Keratinocyte (primary cell): ENCODE measurements at regions not wholly inside any gene's neighbourhood (a gene's known extent, or its start where the extent isn't known, plus 50 kb on each side); places are given as distances from the start of the nearest gene placed in this dataset.

Experiments
- DNase-seq: peaks from one replicate; pipeline ENCODE4 v3.0.0-alpha.2; 2011; ENCODE audit warnings: low read depth, missing footprints, low spot score
- FAIRE-seq: peaks from 2 replicates; lab custom pipeline; 2011; peaks lifted over from hg19 to GRCh38; lab: Jason Lieb, UNC
- H2AFZ ChIP-seq: 2 replicates; pipeline ENCODE4 v1.6.0; 2012; ENCODE audit warnings: low read length, control low read depth, inconsistent platforms; ENCODE audit not compliant: control insufficient read depth
- H3K27ac ChIP-seq: 2 replicates; pipeline ENCODE4 v1.5.1; 2011; ENCODE audit warnings: low read length; ENCODE audit not compliant: control insufficient read depth, insufficient read depth
- H3K27me3 ChIP-seq: 3 replicates; pipeline ENCODE4 v1.6.0; 2011; ENCODE audit warnings: low read length; ENCODE audit not compliant: control insufficient read depth, insufficient read depth; ENCODE audit errors: extremely low read depth
- H3K36me3 ChIP-seq, 2 experiments: 2 replicates in 1 of 2; 3 replicates in 1 of 2; pipeline ENCODE4 v1.5.1; 2011; ENCODE audit warnings: low read length in 2 of 2, mild to moderate bottlenecking in 1 of 2; ENCODE audit not compliant: control insufficient read depth in 2 of 2, insufficient read depth in 2 of 2; ENCODE audit errors: extremely low read depth in 1 of 2
- H3K4me1 ChIP-seq: 3 replicates; pipeline ENCODE4 v1.5.1; 2011; ENCODE audit warnings: low read length; ENCODE audit not compliant: control insufficient read depth, insufficient read depth; ENCODE audit errors: extremely low read depth
- H3K4me2 ChIP-seq: 3 replicates; pipeline ENCODE4 v1.6.0; 2011; ENCODE audit warnings: low read depth, low read length; ENCODE audit not compliant: control insufficient read depth, insufficient read depth; ENCODE audit errors: extremely low read depth
- H3K4me3 ChIP-seq, 3 experiments: fragments of 200-600 bp in 1 of 3; sonication (generic) in 1 of 3; 2 replicates in 2 of 3; 3 replicates in 1 of 3; pipeline ENCODE4 v1.5.1; 2011 to 2016; ENCODE audit warnings: low read length in 3 of 3, mild to moderate bottlenecking in 3 of 3, control low read depth in 2 of 3, inconsistent platforms in 1 of 3, low read depth in 1 of 3, mixed read lengths in 1 of 3, mixed run types in 1 of 3, moderate library complexity in 1 of 3; ENCODE audit not compliant: control insufficient read depth in 2 of 3, insufficient read depth in 2 of 3; ENCODE audit errors: extremely low read depth in 1 of 3
- H3K79me2 ChIP-seq: 2 replicates; pipeline ENCODE4 v1.6.0; 2012; ENCODE audit warnings: low read length; ENCODE audit not compliant: control insufficient read depth, insufficient read depth
- H3K9ac ChIP-seq: 3 replicates; pipeline ENCODE4 v1.6.0; 2011; ENCODE audit warnings: low read length; ENCODE audit not compliant: control insufficient read depth, insufficient read depth; ENCODE audit errors: extremely low read depth
- H3K9me1 ChIP-seq: 3 replicates; pipeline ENCODE4 v1.6.0; 2011; ENCODE audit warnings: low read length; ENCODE audit not compliant: control insufficient read depth, insufficient read depth; ENCODE audit errors: extremely low read depth
- H3K9me3 ChIP-seq: 2 replicates; pipeline ENCODE4 v1.5.1; 2012; ENCODE audit warnings: low read depth, low read length; ENCODE audit not compliant: control insufficient read depth
- H4K20me1 ChIP-seq: 3 replicates; pipeline ENCODE4 v1.6.0; 2011; ENCODE audit warnings: low read length; ENCODE audit not compliant: control insufficient read depth, insufficient read depth; ENCODE audit errors: extremely low read depth
- EZH2 ChIP-seq: IDR thresholded peaks from one replicate; pipeline ENCODE4 v1.6.1; 2012; ENCODE audit warnings: inconsistent platforms, mild to moderate bottlenecking, low read length, moderate library complexity
- dilution Hi-C: fragments of 300-500 bp; cut with MboI; formaldehyde crosslinking; loops from one replicate; pipeline ENCODE4 v1.7.0; 2020; ENCODE audit warnings: low sequenced_read_pairs; ENCODE audit not compliant: extremely low pct_ligation_motif_present
- TF ChIP-seq, protein P1 (sequence below), 3 experiments: IDR thresholded peaks in 1 of 3; conservative IDR thresholded peaks in 1 of 3; optimal IDR thresholded peaks in 1 of 3; 2 replicates in 2 of 3; 3 replicates in 1 of 3; pipeline versions ENCODE3 to v1.5.1; 2011; ENCODE audit warnings: low read length in 3 of 3, mild to moderate bottlenecking in 3 of 3, moderate library complexity in 2 of 3, control low read depth in 1 of 3, inconsistent platforms in 1 of 3; ENCODE audit not compliant: insufficient read depth in 2 of 3; ENCODE audit errors: extremely low read depth in 1 of 3

GRCh38 chr20:4332121-4332860, 83.2 kb upstream of the ADRA1D start:
- Histone ChIP-seq H3K9me3 (no peaks in the 10 kb centered on the region), H3K27ac (no peak overlapping the region), H3K36me3 (no peaks in the 10 kb centered on the region), H3K9me1 (no peaks in the 10 kb centered on the region), H3K4me3 (no peak overlapping the region), H3K4me1 (peaks cover under 1% of the 10 kb centered on the region), H3K9ac (no peak overlapping the region), H2AFZ (no peak overlapping the region), H3K79me2 (no peaks in the 10 kb centered on the region), H3K4me2 (no peak overlapping the region), H4K20me1 (no peaks in the 10 kb centered on the region), H3K27me3 (peaks cover 23% of the 10 kb centered on the region)
- TF ChIP-seq EZH2, result no peak
- TF ChIP-seq, protein P1, sequence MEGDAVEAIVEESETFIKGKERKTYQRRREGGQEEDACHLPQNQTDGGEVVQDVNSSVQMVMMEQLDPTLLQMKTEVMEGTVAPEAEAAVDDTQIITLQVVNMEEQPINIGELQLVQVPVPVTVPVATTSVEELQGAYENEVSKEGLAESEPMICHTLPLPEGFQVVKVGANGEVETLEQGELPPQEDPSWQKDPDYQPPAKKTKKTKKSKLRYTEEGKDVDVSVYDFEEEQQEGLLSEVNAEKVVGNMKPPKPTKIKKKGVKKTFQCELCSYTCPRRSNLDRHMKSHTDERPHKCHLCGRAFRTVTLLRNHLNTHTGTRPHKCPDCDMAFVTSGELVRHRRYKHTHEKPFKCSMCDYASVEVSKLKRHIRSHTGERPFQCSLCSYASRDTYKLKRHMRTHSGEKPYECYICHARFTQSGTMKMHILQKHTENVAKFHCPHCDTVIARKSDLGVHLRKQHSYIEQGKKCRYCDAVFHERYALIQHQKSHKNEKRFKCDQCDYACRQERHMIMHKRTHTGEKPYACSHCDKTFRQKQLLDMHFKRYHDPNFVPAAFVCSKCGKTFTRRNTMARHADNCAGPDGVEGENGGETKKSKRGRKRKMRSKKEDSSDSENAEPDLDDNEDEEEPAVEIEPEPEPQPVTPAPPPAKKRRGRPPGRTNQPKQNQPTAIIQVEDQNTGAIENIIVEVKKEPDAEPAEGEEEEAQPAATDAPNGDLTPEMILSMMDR (optimal IDR thresholded peaks at IDR 0.05 in 1 of 3, IDR thresholded peaks at IDR 0.05 in 1 of 3, conservative IDR thresholded peaks at IDR 0.05 in 1 of 3; ENCODE audit: extremely low read depth in 1 of 3, insufficient read depth in 2 of 3, low read length in 3 of 3), result no peak
- FAIRE-seq (no peak), DNase-seq (no peak)
- dilution Hi-C loops, result no loop called here

DNA sequence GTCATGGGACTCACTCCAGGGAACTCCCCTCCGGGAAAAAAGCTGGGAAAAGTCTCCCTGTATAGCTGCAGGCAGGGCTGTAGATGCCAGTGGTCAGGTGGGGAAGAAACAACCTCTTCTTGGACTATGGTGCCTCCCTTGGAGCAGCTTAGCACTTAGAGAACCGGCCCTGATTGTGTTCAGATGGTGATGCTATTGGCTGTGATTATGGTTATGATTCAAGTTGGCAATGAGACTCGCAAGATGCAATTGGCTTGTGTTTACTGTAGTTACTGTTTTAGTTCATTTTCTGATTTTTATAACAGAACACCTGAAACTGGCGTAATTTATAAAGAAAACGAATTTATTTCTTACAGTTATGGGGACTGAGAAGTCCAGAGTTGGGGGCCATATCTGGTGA, 80.9 kb upstream of the ADRA1D start:
- H3K4me2 ChIP-seq, result no peak overlapping the region
- H3K9ac ChIP-seq, result no peak overlapping the region
- H4K20me1 ChIP-seq, result no peaks in the 10 kb centered on the region
- H3K9me3 ChIP-seq, result peaks cover 11% of the 10 kb centered on the region
- H3K4me3 ChIP-seq, result no peak overlapping the region
- TF ChIP-seq EZH2, result no peak
- TF ChIP-seq, protein P1 (optimal IDR thresholded peaks at IDR 0.05 in 1 of 3, IDR thresholded peaks at IDR 0.05 in 1 of 3, conservative IDR thresholded peaks at IDR 0.05 in 1 of 3; ENCODE audit: extremely low read depth in 1 of 3, insufficient read depth in 2 of 3, low read length in 3 of 3), result no peak
- no peaks in the 10 kb centered on the region for H3K79me2 ChIP-seq
- no peak overlapping the region for H3K27ac ChIP-seq
- dilution Hi-C loops, result no loop called here
- H2AFZ ChIP-seq, result no peak overlapping the region
- peaks cover 7% of the 10 kb centered on the region for H3K4me1 ChIP-seq
- peaks cover 12% of the 10 kb centered on the region for H3K27me3 ChIP-seq
- no peaks in the 10 kb centered on the region for H3K9me1 ChIP-seq
- no peak for FAIRE-seq
- no peak for DNase-seq
- no peaks in the 10 kb centered on the region for H3K36me3 ChIP-seq
